ENCODE measurements at regions not wholly inside any gene's neighbourhood (a gene's known extent, or its start where the extent isn't known, plus 50 kb on each side); places are given as distances from the start of the nearest gene placed in this dataset.

GRCh38 chr2:200087451-200087850, 132.1 kb downstream of the MAIP1 start:
- TF ChIP-seq CTCF (IDR thresholded peaks at IDR 0.05) (no peak), POLR2A (IDR thresholded peaks at IDR 0.05) (no peak)
